Heart right ventricle (tissue), 16 donors: ENCODE measurements at regions not wholly inside any gene's neighbourhood (a gene's known extent, or its start where the extent isn't known, plus 50 kb on each side); places are given as distances from the start of the nearest gene placed in this dataset.

ENCODE experiments used
- ATAC-seq, 8 donors: fragments of 200-7000 bp; cut with Tn5 transposase; one replicate each; pipeline ENCODE4 v1.9.1; 2020; ENCODE audit warnings: mild to moderate bottlenecking in 8 of 8, moderate library complexity in 8 of 8, moderate number of reproducible peaks in 1 of 8
- DNase-seq, 2 donors: peaks; one replicate each; pipeline ENCODE4 v3.0.0-alpha.2; 2020
- H3K27ac ChIP-seq, 10 donors: fragments of 200-600 bp; sonication (generic) in 2 of 10; one replicate each; pipeline versions ENCODE4 v1.5.0 to v1.8.0; 2020 to 2022; ENCODE audit warnings: mild to moderate bottlenecking in 3 of 10
- H3K27me3 ChIP-seq, 7 donors: fragments of 200-600 bp; one replicate each; pipeline ENCODE4 v1.8.0; 2021 to 2022; ENCODE audit warnings: mild to moderate bottlenecking in 2 of 7
- H3K36me3 ChIP-seq, 9 donors: fragments of 200-600 bp; sonication (generic) in 1 of 9; one replicate each; pipeline versions ENCODE4 v1.5.0 to v1.8.0; 2020 to 2022; ENCODE audit warnings: mild to moderate bottlenecking in 2 of 9
- H3K4me1 ChIP-seq, 9 donors: fragments of 200-600 bp; sonication (generic) in 1 of 9; one replicate each; pipeline versions ENCODE4 v1.5.0 to v1.8.0; 2020 to 2022; ENCODE audit warnings: mild to moderate bottlenecking in 4 of 9
- H3K4me3 ChIP-seq, 10 donors: fragments of 200-600 bp; sonication (generic) in 2 of 10; one replicate each; pipeline versions ENCODE4 v1.5.0 to v1.8.0; 2020 to 2022; ENCODE audit warnings: mild to moderate bottlenecking in 7 of 10, moderate library complexity in 2 of 10
- H3K9me3 ChIP-seq, 11 donors: fragments of 200-600 bp in 10 of 11; sonication (generic) in 2 of 11; one replicate each; pipeline versions ENCODE4 v1.5.0 to v1.8.0; 2013 to 2022; ENCODE audit warnings: mild to moderate bottlenecking in 2 of 11, control low read depth in 1 of 11, moderate library complexity in 1 of 11
- CTCF ChIP-seq, 9 donors: fragments of 200-600 bp; sonication (generic) in 2 of 9; IDR thresholded peaks; one replicate each; pipeline versions ENCODE4 v1.5.0 to v1.8.0; 2021 to 2022; ENCODE audit warnings: antibody characterized with exemption in 9 of 9, mild to moderate bottlenecking in 5 of 9, moderate library complexity in 1 of 9
- WGBS, 2 donors: extraction: QIAGEN DNeasy Blood & Tissue Kit; methylation state at CpG; one replicate each; pipeline ENCODE4 v1.1.7; 2013; ENCODE audit warnings: inconsistent platforms in 1 of 2; 5-methylcytosine and 5-hydroxymethylcytosine counted together
- intact Hi-C, 10 donors: fragments of 100-400 bp; cut with DNase I; formaldehyde crosslinking; loops; one replicate each; pipeline versions ENCODE4 v1.11.1 to v1.14.2; 2022
- donor health status: Arrhythmogenic right ventricular cardiomyopathy.
- donor health status: ischemic (EF 13 %, LVEDD 7.1; RV severe dilation, severe dysfunction).
- donor health status: healthy with polysubstance abuse.
- donor health status: DM: no; HTN: yes; CAD: no.
- donor health status: DM: no; HTN: no; CAD: no.
- donor health status: ischemic (EF 25% LVEDD 6.9; RV normal size, moderate dysfunction).
- donor health status: ischemic (EF 25% LVEDD 5.7; RV mildly dilated, moderate dysfunction).
- donor health status: healthy.
- donor health status: DM: yes; HTN: yes; CAD: no.
- donor health status: Ischemic cardiomyopathy.
- donor health status: ischemic (EF 35%, LVEDD 5.7; RV mildly dilated, moderate dysfunction).
- donor health status: nonischemic (EF 11% LVEDD 7.7; RV severe dilation, severe dysfunction).
- donor health status: DM: yes; HTN: yes; CAD: no.
- donor health status: PGD.
- donor health status: ischemic (EF 29% LVEDD 5.4; RV normal size, mild dysfunction).
- donor health status: nonischemic (EF 23%, LVEDD 6.1; RV moderate dilation, normal function).

GRCh38 chr16:63481060-63481459, 1444.8 kb upstream of the CDH8 start:
- intact Hi-C loops: no loop called here
- ATAC-seq: no peak
- Histone ChIP-seq H3K27ac (no peak overlapping the region), H3K36me3 (no peaks in the 10 kb centered on the region), H3K27me3 (no peaks in the 10 kb centered on the region), H3K4me3 (no peak overlapping the region), H3K9me3 (peaks cover 0 to 5% (median 0%) of the 10 kb centered on the region in 11 donors), H3K4me1 (no peaks in the 10 kb centered on the region)
- TF ChIP-seq CTCF (IDR thresholded peaks at IDR 0.05): no peak
- no peak for DNase-seq

GRCh38 chr16:63473725-63474124, 1437.5 kb upstream of the CDH8 start:
- TF ChIP-seq CTCF (IDR thresholded peaks at IDR 0.05): no peak
- intact Hi-C loops: no loop called here
- ATAC-seq: no peak

GRCh38 chr16:63467513-63467912, 1431.3 kb upstream of the CDH8 start:
- intact Hi-C loops: loop anchor here in 2 of 10 donors (10.0 kb wide), 1 partner anchor 1647 kb away; no protein-coding TSS in a partner anchor
- no peak for DNase-seq
- Histone ChIP-seq H3K27ac (no peak overlapping the region), H3K27me3 (no peaks in the 10 kb centered on the region), H3K9me3 (no peaks in the 10 kb centered on the region), H3K4me1 (peaks cover 0 to 9% (median 0%) of the 10 kb centered on the region in 9 donors), H3K36me3 (no peaks in the 10 kb centered on the region), H3K4me3 (no peak overlapping the region)
- 36 to 49% methylated on average over 2 of the region's 2 CpGs for WGBS, 2 donors
- no peak for TF ChIP-seq CTCF (IDR thresholded peaks at IDR 0.05)
- peak in 1 of 8 donors; percentile 75 for ATAC-seq

More at GRCh38 chr16:63473725-63474124, 1437.5 kb upstream of the CDH8 start:
- H3K9me3 ChIP-seq: no peaks in the 10 kb centered on the region
- no peak overlapping the region for H3K4me3 ChIP-seq
- no peak overlapping the region for H3K27ac ChIP-seq
- DNase-seq: no peak
- H3K36me3 ChIP-seq: no peaks in the 10 kb centered on the region
- no peaks in the 10 kb centered on the region for H3K4me1 ChIP-seq
- no peaks in the 10 kb centered on the region for H3K27me3 ChIP-seq

- peaks cover 0 to 4% (median 0%) of the 10 kb centered on the region in 9 donors for H3K4me1 ChIP-seq
- no peaks in the 10 kb centered on the region for H3K9me3 ChIP-seq
- ATAC-seq (no peak), DNase-seq (no peak)
- no peak overlapping the region for H3K27ac ChIP-seq
- no peaks in the 10 kb centered on the region for H3K36me3 ChIP-seq
- intact Hi-C loops: loop anchor here in 4 of 10 donors (5.0 to 10.0 kb wide), 3 partner anchors 590 to 1655 kb away; no protein-coding TSS in a partner anchor
- WGBS, 2 donors: 81 to 93% methylated on average over 1 of the region's 1 CpG
- TF ChIP-seq CTCF (IDR thresholded peaks at IDR 0.05): no peak
- no peaks in the 10 kb centered on the region for H3K27me3 ChIP-seq
- H3K4me3 ChIP-seq: no peak overlapping the region
These were observed 1426.1 kb upstream of the CDH8 start for GRCh38 chr16:63462316-63462715.
